ENCODE measurements at regions not wholly inside any gene's neighbourhood (a gene's known extent, or its start where the extent isn't known, plus 50 kb on each side); places are given as distances from the start of the nearest gene placed in this dataset.

DNA sequence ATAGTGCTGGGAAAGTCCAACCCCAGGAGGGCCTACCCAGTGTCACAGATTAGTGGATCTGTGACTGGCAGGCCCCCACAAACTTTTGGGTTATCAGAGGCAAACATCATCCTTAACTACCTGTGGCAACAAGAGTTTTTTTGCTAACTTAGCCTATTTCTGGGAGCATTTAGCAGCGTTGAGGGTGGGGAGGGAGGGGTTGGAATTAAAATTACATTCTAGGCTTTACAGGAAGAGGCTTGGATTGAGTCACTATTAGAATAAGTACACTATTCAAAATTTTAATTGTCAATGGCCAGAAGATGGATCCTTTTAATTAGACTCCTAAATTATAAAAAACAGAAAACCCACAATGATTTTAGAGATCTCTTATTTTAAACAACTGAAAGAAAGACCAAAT lies 267.9 kb upstream of the NPSR1 start:
- Histone ChIP-seq H3K4me3 (replicated peaks in 1 of 3; ENCODE audit: low read depth in 2 of 3, low read length in 3 of 3) (no peak overlapping the region), H3K9me3 (replicated peaks in 1 of 2; ENCODE audit: control insufficient read depth in 1 of 2, insufficient read depth in 1 of 2, low read length in 2 of 2) (peaks cover 0 to 3% of the 10 kb centered on the region in 2 donors), H3K79me2 (ENCODE audit: insufficient read depth, low read length) (no peaks in the 10 kb centered on the region), H3K4me1 (ENCODE audit: control insufficient read depth in 1 of 2, insufficient read depth in 2 of 2, low read length in 2 of 2) (no peaks in the 10 kb centered on the region), H3K9ac (ENCODE audit: insufficient read depth, low read length, poor library complexity, severe bottlenecking) (no peak overlapping the region), H3K27ac (ENCODE audit: low read depth in 1 of 2, low read length in 2 of 2) (no peak overlapping the region), H3K4me2 (replicated peaks; ENCODE audit: extremely low read depth, low read length, poor library complexity, severe bottlenecking) (no peak overlapping the region), H3K27me3 (ENCODE audit: control insufficient read depth in 2 of 2, insufficient read depth in 2 of 2, low read length in 2 of 2) (no peaks in the 10 kb centered on the region), H4K20me1 (ENCODE audit: insufficient read depth, low read length) (no peaks in the 10 kb centered on the region), H2AFZ (ENCODE audit: insufficient read depth, low read depth, low read length, poor library complexity, severe bottlenecking) (no peak overlapping the region), H3K36me3 (replicated peaks in 1 of 2; ENCODE audit: control insufficient read depth in 1 of 2, insufficient read depth in 2 of 2, low read length in 2 of 2) (no peaks in the 10 kb centered on the region)
- H3K4me1 Mint-ChIP-seq: no peaks in the 10 kb centered on the region
- no peak for DNase-seq
- no CpG with 5 or more reads among the region's 1 CpG for WGBS (ENCODE audit: insufficient coverage)
- H3K4me3 Mint-ChIP-seq: no peak overlapping the region
- intact Hi-C loops (cut with micrococcal nuclease): no loop called here
- TF ChIP-seq, protein P1, sequence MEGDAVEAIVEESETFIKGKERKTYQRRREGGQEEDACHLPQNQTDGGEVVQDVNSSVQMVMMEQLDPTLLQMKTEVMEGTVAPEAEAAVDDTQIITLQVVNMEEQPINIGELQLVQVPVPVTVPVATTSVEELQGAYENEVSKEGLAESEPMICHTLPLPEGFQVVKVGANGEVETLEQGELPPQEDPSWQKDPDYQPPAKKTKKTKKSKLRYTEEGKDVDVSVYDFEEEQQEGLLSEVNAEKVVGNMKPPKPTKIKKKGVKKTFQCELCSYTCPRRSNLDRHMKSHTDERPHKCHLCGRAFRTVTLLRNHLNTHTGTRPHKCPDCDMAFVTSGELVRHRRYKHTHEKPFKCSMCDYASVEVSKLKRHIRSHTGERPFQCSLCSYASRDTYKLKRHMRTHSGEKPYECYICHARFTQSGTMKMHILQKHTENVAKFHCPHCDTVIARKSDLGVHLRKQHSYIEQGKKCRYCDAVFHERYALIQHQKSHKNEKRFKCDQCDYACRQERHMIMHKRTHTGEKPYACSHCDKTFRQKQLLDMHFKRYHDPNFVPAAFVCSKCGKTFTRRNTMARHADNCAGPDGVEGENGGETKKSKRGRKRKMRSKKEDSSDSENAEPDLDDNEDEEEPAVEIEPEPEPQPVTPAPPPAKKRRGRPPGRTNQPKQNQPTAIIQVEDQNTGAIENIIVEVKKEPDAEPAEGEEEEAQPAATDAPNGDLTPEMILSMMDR (IDR thresholded peaks at IDR 0.05): no peak
- H3K27ac Mint-ChIP-seq: no peak overlapping the region
- no peaks in the 10 kb centered on the region for H3K36me3 Mint-ChIP-seq
- H3K9me3 Mint-ChIP-seq: peaks cover 0 to 7% (median 2%) of the 10 kb centered on the region in 7 donors
- H3K27me3 Mint-ChIP-seq (ENCODE audit: low read depth in 3 of 3): no peaks in the 10 kb centered on the region

DNA sequence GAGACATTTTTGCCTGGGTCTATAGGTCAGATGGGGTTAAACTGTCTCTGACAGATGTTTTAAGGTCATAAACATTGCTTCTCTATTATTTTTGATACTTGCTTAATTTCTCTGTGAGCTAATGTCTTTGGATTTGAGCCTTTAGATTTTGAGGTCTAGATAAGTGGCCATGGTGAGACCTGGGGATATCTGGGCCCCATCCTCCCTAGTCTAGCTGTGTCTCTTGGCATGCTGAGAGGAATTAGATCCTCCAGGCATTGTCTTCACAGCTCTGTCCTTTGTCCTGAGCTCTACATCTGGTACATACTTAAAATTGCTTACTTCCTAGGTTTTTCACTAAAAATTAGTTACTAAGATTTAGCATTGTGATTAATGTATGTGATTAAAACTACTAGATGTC lies 265.0 kb upstream of the NPSR1 start:
- Histone ChIP-seq H3K9ac (ENCODE audit: insufficient read depth, low read length, poor library complexity, severe bottlenecking) (no peak overlapping the region), H3K36me3 (replicated peaks in 1 of 2; ENCODE audit: control insufficient read depth in 1 of 2, insufficient read depth in 2 of 2, low read length in 2 of 2) (no peaks in the 10 kb centered on the region), H3K4me1 (ENCODE audit: control insufficient read depth in 1 of 2, insufficient read depth in 2 of 2, low read length in 2 of 2) (no peaks in the 10 kb centered on the region), H3K4me2 (replicated peaks; ENCODE audit: extremely low read depth, low read length, poor library complexity, severe bottlenecking) (no peak overlapping the region), H3K9me3 (replicated peaks in 1 of 2; ENCODE audit: control insufficient read depth in 1 of 2, insufficient read depth in 1 of 2, low read length in 2 of 2) (peaks cover 0 to 3% of the 10 kb centered on the region in 2 donors), H2AFZ (ENCODE audit: insufficient read depth, low read depth, low read length, poor library complexity, severe bottlenecking) (no peak overlapping the region), H3K79me2 (ENCODE audit: insufficient read depth, low read length) (no peaks in the 10 kb centered on the region), H3K4me3 (replicated peaks in 1 of 3; ENCODE audit: low read depth in 2 of 3, low read length in 3 of 3) (no peak overlapping the region), H3K27me3 (ENCODE audit: control insufficient read depth in 2 of 2, insufficient read depth in 2 of 2, low read length in 2 of 2) (no peaks in the 10 kb centered on the region), H4K20me1 (ENCODE audit: insufficient read depth, low read length) (no peaks in the 10 kb centered on the region), H3K27ac (ENCODE audit: low read depth in 1 of 2, low read length in 2 of 2) (no peak overlapping the region)
- no peak for DNase-seq
- Mint-ChIP-seq H3K27ac (no peak overlapping the region), H3K9me3 (peaks cover 0 to 4% (median 0%) of the 10 kb centered on the region in 7 donors), H3K4me1 (no peaks in the 10 kb centered on the region), H3K36me3 (no peaks in the 10 kb centered on the region), H3K4me3 (no peak overlapping the region), H3K27me3 (ENCODE audit: low read depth in 3 of 3) (no peaks in the 10 kb centered on the region)
- intact Hi-C loops (cut with micrococcal nuclease): no loop called here
- TF ChIP-seq, protein P1 (IDR thresholded peaks at IDR 0.05): no peak
